SU-DHL-6 (cell line): ENCODE measurements at regions not wholly inside any gene's neighbourhood (a gene's known extent, or its start where the extent isn't known, plus 50 kb on each side); places are given as distances from the start of the nearest gene placed in this dataset.

Experiments used
- CTCF ChIP-seq: fragments of 200-600 bp; sonication (generic); IDR thresholded peaks from one replicate; pipeline ENCODE4 v1.5.1; 2017; ENCODE audit warnings: antibody characterized with exemption, mild to moderate bottlenecking, low read length, moderate library complexity; ENCODE audit not compliant: insufficient read depth, poor library complexity, severe bottlenecking
- EZH2phosphoT487 ChIP-seq: fragments of 200-600 bp; sonication (generic), shearing (Covaris generic); conservative IDR thresholded peaks from 2 replicates; pipeline ENCODE4 v1.6.1; 2018; ENCODE audit warnings: mild to moderate bottlenecking, antibody characterized with exemption, low read length, moderate library complexity, mixed read lengths

GRCh38 chr2:234771176-234771575 lies 180.6 kb upstream of the SH3BP4 start:
- TF ChIP-seq CTCF: no peak
- no peak for TF ChIP-seq EZH2phosphoT487
